ENCODE measurements at regions not wholly inside any gene's neighbourhood (a gene's known extent, or its start where the extent isn't known, plus 50 kb on each side); places are given as distances from the start of the nearest gene placed in this dataset.

GRCh38 chr5:125325488-125326149 lies 579.2 kb upstream of the ZNF608 start:
- DNase-seq: no peak

GRCh38 chr5:125326150-125326510 lies 579.7 kb upstream of the ZNF608 start:
- no peak for DNase-seq

- no peak for DNase-seq
These were observed 581.2 kb upstream of the ZNF608 start for GRCh38 chr5:125327676-125328075.

GRCh38 chr5:125331987-125332598 lies 585.7 kb upstream of the ZNF608 start:
- DNase-seq: no peak

GRCh38 chr5:125333416-125333815 lies 587.0 kb upstream of the ZNF608 start:
- DNase-seq: no peak

- no peak for DNase-seq
These were observed 590.0 kb upstream of the ZNF608 start for GRCh38 chr5:125336401-125336800.

- DNase-seq: no peak
These were observed 590.9 kb upstream of the ZNF608 start for GRCh38 chr5:125337294-125337693.

- DNase-seq: no peak
These were observed 592.2 kb upstream of the ZNF608 start for GRCh38 chr5:125338440-125339174.

GRCh38 chr5:125341436-125341835 lies 595.0 kb upstream of the ZNF608 start:
- DNase-seq: no peak

- DNase-seq: no peak
These were observed 596.6 kb upstream of the ZNF608 start for GRCh38 chr5:125343015-125343414.

- DNase-seq: no peak
These were observed 599.9 kb upstream of the ZNF608 start for GRCh38 chr5:125346316-125346715.

GRCh38 chr5:125348221-125348692 lies 601.8 kb upstream of the ZNF608 start:
- DNase-seq: peak; percentile 50

GRCh38 chr5:125348936-125349831 lies 602.7 kb upstream of the ZNF608 start:
- no peak for DNase-seq

- DNase-seq: no peak
These were observed 611.2 kb upstream of the ZNF608 start for GRCh38 chr5:125357660-125358059.

- DNase-seq: no peak
These were observed 619.3 kb upstream of the ZNF608 start for GRCh38 chr5:125365747-125366146.

- no peak for DNase-seq
These were observed 621.3 kb upstream of the ZNF608 start for GRCh38 chr5:125367702-125368101.

- no peak for DNase-seq
These were observed 624.2 kb upstream of the ZNF608 start for GRCh38 chr5:125370461-125371205.

- no peak for DNase-seq
These were observed 626.5 kb upstream of the ZNF608 start for GRCh38 chr5:125372694-125373631.

GRCh38 chr5:125375143-125375542 lies 628.7 kb upstream of the ZNF608 start:
- DNase-seq: no peak

GRCh38 chr5:125376059-125376641 lies 629.7 kb upstream of the ZNF608 start:
- no peak for DNase-seq
